GM19452 (cell line): ENCODE measurements at regions not wholly inside any gene's neighbourhood (a gene's known extent, or its start where the extent isn't known, plus 50 kb on each side); places are given as distances from the start of the nearest gene placed in this dataset.

ENCODE experiments used
- ATAC-seq: cut with Tn5 transposase; IDR thresholded peaks from one replicate; pipeline ENCODE4 v1.9.1; 2021; ENCODE audit not compliant: unreplicated experiment

DNA sequence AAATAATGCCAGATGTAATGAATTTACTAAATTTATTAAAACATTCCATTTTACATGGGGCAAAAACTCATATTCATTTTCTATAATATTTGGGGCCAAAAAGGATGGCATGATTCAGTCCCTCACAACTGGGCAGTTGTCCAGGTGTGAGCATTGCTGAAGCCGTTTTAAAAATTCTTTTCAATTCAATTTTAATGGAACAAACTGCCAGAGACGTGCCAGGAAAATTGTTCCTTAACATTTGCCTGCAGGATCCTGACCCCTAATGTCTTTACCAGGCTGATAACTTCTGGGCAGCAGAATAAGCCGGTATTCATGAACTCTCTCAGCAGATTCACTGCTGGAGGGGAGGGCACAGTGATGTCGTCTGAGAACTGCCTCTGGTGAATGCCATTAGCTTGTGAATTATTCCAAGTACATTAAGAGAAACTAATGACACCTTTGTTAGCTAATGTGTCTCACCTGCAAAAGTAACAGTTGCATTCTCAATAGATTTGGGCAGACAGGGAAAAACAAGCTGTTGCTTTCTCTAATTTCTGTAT lies 1445.1 kb upstream of the TENM3 start:
- ATAC-seq = no peak

DNA sequence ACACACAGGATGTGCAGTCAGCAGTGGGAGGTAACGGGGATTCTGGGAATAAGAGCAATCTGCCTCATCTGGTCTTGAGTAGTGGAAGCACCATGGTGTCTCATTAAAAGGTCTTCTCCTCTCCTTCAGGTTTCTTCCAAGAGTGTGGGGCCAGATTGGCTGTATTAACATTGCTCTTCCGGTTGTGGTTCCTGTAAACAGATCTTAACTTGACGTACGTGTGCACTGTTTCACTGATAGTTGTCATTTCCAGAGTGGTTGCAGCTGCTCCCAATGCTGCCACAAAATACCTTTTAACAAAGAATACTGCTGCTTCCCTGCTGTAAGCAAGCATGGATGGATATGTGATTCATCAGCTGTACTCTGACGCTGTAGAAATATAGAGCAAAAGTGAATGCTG lies 1443.4 kb upstream of the TENM3 start:
- ATAC-seq = no peak

DNA sequence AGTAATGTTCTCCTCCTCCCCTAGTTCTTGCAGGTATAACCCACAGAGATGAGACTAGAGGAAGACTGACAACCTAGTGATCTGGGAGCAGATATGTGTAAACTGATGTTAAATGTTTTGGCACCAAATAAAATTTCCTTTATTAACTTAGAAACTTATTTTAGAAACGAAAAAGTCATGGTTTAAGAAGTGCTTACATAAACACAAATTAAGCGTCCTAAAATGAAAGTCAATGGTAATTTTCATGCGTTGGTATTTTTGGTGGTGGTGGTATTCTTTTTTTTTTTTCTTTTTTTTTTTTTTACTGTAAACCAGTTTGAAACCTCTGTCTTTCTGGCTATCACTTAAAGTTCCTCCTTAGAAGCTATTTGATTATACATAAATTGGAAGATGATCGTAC lies 1438.1 kb upstream of the TENM3 start:
- no peak for ATAC-seq

DNA sequence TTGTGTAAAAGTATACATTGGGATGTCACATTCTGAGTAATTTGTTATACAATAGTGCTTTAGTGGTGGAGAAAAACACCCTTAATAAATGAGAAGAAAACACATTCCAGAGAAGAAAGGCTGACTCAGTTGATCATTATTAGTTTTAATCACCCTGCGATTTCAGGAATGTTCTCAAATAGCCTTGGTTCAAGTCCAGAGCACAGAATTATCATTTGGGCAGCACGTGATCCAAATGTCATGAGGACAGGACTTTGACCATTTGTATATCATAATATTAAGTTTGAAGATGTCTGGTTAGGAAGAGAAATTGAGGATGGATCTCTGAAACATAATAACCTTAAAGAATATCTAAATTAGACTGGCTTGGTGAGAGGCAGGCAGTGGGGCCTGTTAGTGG lies 1434.3 kb upstream of the TENM3 start:
- ATAC-seq = no peak

DNA sequence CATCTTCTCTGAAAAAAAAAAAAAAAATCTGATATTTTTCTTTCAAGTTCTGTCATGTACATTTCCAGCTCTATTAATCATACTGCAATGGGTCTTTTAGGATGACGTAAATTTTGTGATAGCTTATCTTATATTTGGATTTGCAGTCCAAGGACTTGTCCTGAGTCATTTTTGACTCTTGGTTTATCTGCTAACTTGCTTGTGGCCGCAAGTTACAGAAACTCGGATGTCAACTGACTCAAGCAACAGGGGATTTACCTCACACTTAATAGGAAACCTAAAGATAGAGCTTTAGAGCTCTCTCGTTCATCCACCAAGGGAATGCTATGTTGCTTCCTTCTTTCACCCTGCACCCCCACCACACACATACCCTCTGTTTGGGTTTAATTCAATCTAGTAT lies 1433.8 kb upstream of the TENM3 start:
- ATAC-seq = no peak

DNA sequence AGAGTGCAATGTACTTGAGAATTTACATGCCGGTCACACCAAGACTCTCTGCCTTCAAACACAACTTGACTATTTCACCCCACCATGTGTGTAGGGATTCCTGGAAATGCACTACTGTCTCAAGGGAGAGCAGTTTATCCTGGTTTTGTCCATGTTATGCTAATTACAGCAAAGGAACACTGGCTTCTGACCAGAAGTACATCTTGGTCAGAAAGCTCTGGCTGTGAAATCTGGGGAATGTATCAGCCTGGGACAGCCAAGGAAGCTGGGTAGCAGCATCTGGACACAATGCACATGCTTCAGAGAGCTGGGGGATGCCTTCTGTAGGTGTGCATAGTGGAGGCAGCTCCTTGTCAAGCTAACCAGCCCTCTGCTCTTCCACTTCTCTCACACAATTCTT lies 1432.6 kb upstream of the TENM3 start:
- ATAC-seq = no peak

DNA sequence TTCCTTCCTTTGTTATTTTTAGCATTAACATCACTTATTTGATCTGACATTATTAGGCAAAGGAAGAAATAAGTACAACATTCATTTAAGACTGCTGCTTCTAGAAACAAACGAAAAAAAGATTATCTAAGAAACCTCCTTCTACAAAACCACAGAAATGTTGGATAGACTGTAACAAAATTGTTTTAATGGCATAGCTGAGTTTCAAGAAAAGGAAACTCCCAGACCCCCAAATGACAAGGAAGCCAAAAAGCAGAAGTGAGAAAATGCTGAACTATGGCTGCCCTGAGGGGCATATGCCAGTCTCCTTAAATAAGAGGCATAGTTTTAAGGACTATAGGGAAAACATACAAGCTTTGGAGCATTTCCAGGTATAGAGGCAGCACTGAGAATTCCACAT lies 1431.6 kb upstream of the TENM3 start:
- no peak for ATAC-seq

DNA sequence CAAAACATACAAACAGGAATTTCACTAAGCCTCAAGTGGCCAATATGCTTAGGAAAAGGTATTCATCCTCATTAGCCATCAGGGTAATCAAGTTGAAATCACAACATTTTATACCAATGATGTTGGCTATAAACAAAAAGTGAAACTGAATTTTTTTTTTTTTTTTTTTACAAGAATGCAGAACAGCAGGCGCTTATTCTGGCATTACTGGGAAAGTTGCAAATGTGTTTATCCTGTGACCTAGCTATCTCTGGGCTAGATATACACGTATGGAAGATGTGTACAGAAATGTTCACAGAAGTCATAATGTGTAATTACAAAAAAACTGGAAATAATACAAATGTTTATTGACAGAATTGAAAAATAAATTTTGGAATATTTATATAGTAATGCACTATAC lies 1430.4 kb upstream of the TENM3 start:
- no peak for ATAC-seq

DNA sequence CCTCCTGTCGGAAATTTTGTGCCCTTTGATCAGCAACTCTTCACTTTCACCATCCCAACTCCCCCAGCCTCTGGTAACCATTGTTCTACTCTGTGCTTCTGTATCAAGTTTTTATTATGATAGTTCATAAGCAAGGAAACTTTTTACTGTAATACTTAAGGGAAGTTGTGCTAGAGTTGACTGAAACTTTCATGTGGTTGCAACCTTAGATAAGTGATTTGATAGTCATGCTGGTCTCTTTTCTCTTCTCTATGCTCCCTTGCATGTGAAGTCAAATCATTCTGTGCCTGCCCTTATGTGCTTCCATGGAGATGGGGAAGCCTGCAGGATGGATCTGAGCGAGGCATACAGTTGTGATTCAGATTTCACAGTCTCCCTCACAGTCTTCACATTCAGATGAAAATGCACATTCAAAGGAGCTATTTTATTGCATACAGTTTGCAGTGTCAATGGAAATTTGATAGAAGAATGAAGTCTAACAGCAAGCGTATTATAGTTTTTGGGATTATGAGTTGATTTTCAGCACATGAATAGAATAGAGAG lies 1428.3 kb upstream of the TENM3 start:
- ATAC-seq = no peak

DNA sequence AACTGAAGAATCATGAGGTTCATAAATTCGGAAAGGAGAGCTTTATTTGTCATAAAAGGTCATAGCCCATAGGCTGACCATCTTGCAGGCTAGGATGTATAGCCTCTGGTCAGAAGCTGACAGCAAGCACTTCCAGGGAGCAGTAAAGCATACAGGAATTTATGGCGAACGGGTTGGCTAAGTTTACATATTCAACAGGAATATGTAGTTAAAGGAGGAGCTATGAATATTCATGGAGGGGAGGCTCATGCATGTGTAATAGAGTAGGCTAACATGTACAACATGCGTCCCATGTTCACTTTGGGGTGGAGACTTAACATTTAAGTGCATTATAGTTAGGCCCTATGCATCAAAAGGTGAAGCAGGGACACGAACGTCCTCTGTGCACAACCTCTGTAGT lies 1425.7 kb upstream of the TENM3 start:
- no peak for ATAC-seq

DNA sequence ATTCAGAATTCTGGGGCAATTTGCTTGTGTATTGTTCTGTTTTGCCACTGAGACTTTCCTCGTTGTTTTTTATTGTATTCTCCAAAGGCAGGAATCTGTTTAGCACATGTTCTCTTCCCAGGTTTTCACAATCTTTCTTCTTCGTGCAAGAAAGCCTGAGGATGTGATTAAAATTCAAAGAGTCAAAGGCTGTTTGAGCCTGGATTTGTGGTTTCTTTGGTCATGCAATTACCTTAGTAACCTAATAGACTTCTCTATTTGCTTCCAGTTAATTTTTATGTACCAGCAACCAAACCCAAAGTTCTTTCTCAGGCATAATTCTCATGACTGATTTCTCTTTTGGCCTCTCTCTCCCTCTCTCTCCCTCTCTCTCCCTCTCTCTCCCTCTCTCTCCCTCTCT lies 1420.1 kb upstream of the TENM3 start:
- ATAC-seq = no peak

DNA sequence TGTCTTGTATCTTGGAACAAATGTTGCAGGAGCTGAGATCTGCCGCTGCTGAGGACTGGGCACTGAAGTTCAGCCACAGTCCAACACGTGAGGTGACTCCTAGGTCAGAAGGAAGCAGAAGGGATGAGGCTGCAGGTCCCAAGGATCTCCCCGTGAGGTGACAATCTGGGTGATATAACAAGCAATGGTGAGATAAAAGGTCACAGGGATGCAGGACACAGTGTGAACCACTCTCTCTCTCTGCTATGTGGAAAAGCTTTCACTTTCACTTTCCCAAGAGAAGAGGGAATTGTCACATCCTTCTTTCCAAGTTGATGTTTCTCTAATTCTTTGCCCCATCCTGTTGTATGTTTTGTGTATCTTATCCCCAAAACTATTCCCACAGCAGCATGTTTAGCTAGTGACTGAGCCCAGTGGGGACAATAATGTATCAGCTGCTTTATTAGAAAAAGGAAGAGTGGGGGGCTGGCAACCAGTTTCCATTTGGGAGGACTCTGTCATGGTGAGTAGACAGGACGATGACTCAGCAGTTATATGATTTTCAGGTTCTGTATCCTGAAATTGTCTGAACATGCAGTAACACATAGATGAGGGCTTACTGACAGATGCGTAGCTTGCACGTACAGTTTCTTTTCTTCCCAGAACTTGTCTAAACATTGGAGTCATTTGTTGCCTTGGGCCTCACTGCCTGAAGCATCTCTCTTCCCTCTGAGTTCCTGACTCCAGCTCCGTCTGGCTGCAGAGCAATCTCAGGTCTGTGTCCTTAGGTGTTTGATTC lies 1415.8 kb upstream of the TENM3 start:
- no peak for ATAC-seq

DNA sequence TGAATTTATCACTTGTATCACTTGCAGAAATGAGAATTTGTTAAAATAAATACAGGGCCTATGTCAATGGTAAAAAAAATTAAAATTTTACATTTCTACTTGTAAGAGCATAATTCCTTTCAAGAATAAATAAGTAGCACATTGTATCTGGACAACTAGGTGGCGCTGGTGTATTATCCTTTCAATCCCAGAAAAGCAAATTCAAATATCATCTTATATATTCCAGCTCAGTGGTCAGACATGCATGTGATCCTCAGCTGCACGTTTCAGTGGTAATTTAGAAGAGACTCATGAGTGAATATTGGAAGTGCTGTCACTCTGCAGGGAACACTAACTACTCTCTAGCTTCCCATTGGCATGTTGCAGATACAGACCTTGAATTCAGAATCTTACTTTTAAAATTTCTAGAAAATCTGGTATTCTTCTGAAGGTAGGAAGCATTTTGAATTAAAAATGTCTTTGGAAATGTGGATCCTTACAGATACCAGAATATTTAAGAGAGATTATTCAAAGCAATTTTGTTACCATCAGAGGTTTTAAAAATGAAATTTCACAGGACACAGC lies 1414.7 kb upstream of the TENM3 start:
- ATAC-seq = no peak

DNA sequence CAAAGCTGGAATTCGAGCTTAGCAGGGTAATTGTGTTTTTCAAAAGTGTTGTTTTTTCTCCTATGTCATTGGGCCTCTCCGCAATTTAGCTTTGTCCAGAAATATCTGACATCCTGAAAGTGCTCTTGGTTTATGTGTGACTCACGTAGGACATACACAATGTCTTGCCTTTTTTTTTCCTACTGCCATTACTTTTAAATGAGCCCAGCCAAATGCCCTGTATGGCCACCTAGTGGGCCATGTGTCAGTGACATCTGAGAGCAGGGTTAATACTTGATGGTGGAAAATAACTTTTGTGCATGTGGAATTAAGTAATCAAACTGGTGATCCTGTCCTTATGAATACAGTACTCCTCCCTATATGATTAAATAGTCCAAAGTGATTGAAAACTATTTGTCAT lies 1411.1 kb upstream of the TENM3 start:
- no peak for ATAC-seq

DNA sequence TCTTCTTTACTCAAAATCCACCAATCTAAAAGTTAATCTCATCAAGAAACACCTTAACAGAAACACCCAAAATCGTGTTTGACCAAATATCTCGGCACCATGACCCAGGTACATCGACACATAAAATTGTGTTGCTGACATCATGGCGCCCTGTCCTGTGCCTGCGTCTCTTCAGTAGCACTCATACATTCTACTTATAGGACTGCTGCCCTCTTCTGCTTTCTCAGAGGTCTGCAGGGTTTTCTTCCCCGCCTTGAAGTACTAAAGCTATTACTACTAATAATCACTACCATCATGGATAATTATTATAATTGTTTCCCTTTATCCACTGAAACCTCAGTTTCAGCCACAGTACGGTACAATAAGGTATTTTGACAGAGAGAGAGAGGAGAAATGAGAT lies 1403.1 kb upstream of the TENM3 start:
- no peak for ATAC-seq

DNA sequence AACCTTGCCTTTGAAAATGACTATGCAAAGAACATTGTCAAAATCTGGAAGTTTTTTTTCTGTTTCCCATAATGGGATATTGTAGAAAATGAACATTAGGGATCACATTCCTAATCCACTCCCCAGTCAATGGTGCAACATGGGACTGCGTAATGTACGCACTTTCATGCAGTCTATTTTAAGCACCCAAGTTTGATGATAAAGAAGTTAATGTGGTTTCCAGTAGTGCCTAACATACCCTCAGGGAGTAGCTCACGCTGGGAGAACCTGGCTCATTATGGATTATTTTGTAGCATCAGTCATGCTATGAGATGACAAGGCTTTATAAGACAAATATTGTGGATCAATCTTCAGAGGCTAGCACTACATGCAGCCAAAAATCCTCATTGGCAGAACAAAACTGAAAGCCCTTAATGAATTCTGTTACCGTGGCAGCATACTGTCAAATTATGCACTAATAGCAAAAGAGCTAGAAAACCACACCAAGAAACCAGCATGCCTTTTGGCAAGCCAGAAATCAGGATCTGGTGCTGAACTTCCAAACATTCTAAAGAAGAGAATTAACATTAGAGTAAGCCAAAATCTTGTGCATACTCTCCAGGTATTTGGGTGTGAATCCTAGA lies 1392.8 kb upstream of the TENM3 start:
- no peak for ATAC-seq

DNA sequence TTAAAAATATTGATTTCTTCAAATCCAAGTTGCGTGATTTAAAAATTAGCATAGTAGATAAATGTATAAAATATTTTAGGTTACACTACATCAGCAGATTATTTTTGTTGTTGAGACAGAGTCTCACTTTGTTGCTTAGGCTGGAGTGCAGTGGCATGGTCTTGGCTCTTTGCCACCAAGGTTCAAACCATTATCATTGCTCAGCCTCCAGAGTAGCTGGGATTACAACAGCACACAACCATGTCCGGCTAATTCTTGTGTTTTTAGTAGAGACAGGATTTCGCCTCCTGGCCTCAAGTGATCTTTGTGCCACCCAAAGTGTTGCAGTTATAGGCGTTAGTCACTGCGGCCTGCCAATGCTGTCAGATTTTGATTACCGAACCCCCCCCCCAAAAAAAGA lies 1390.5 kb upstream of the TENM3 start:
- ATAC-seq = no peak

DNA sequence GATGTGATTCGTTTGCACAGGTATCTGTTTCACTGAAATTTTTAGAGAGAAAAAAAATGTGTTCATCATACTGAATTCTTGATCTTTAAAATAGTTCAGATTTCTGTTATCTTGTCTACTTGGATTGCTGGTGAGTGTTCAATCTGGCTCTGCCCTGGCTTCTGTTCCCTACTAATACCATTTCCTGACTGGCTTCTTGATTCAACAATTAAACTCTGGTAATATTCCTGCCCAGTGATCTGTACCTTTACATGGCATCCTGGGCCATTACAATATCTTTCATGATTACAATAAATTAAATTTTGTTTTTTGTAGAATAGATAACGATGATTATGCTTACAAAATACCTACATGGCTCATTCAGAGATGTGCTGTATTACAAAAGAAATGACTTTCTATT lies 1388.0 kb upstream of the TENM3 start:
- no peak for ATAC-seq

DNA sequence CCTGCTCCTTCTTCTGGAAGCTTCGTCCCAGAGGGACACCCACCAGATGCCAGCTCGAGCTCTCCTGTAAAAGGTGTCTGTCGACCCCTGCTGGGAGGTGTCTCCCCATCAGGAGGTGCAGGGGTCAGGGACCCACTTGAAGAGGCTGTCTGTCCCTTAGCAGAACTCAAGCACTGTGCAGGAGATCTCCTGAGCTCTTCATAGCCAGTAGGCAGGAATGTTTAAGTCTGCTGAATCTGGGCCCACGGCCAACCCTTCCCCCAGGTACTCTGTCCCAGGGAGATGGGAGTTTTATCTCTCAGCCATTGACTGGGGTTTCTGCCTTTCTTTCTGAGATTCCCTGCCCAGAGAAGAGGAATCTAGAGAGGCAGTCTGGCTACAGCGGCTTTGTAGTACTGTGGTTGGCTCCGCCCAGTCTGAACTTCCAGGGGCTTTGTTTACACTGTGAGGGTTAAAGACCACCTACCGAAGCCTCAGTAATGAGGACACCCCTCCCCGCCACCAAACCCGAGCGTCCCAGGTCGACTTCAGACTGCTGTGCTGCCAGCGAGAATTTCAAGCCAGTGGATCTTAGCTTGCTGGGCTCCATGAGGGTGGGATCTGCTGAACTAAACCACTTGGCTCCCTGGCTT lies 1383.0 kb upstream of the TENM3 start:
- ATAC-seq = no peak

DNA sequence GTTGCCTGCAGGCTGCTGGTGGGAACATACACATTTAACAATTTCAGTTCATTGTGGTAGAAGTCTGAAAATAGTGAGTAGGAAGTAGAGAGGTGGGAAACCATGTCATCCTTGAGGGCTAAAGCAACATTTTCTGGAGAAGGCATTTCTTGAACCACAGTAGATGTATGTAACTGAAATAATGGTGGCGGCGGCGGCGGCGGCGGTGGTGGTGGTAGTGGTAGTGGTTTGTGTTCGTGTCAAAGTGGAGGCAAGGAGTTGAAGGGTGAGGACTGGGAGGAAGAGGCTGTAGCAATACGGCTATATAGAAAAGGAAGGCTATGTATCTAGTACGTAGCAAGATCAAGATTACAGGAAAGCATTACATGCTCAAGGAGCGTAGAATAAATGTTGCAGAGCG lies 1381.6 kb upstream of the TENM3 start:
- ATAC-seq = no peak

DNA sequence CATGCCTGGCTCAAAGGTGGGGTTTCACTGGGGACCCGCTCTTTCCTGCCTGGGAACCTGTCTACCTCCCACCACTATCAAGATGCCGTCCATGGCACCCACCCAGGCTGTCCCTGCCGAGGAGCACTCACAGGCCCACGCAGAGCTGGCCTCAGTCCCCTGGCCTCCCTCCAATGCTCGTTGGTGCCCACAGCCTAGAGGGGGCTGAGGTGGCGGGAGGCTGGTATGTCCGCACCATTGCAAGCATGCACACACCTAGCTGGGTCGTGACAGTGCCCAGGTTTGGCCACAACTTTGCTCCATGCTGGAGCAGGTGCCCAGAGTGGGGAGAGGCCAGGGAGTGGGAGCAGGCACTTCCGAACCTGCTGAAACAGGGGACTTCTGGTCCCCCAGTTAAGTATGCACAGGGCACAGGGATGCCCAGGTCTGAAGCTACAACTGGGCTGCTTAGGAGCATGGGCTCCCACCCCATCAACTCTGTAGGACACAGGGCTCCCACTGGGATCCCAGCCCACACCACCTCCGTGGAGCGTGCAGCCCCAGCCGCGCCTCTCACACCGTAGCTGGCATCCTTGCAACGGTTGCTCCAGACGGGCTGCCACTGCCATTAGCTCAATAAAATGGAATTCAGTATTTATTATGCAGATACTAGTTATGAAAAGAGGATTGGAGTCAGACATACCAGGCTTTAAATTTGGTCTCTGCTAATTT lies 1376.1 kb upstream of the TENM3 start:
- ATAC-seq = no peak
